ENCODE measurements at regions not wholly inside any gene's neighbourhood (a gene's known extent, or its start where the extent isn't known, plus 50 kb on each side); places are given as distances from the start of the nearest gene placed in this dataset.

GRCh38 chr2:168380500-168380899 is 75.6 kb upstream of the CERS6 start:
- DNase-seq = no peak

- no peak for DNase-seq
Observed at GRCh38 chr2:168392024-168392423, 64.0 kb upstream of the CERS6 start.

- no peak for DNase-seq
Observed at GRCh38 chr2:168392797-168393196, 63.3 kb upstream of the CERS6 start.

- DNase-seq = no peak
Observed at GRCh38 chr2:168394262-168394661, 61.8 kb upstream of the CERS6 start.

- DNase-seq = no peak
Observed at GRCh38 chr2:168396131-168396530, 59.9 kb upstream of the CERS6 start.

GRCh38 chr2:168397629-168398028 is 58.4 kb upstream of the CERS6 start:
- DNase-seq = no peak

GRCh38 chr2:168401048-168401556 is 55.0 kb upstream of the CERS6 start:
- DNase-seq = no peak

- DNase-seq = no peak
Observed at GRCh38 chr2:168401771-168402170, 54.3 kb upstream of the CERS6 start.

- DNase-seq = no peak
Observed at GRCh38 chr2:168402531-168402930, 53.5 kb upstream of the CERS6 start.

- DNase-seq = no peak
Observed at GRCh38 chr2:168403736-168404135, 52.3 kb upstream of the CERS6 start.

GRCh38 chr2:168404764-168405163 is 51.3 kb upstream of the CERS6 start:
- no peak for DNase-seq
